ENCODE measurements at regions not wholly inside any gene's neighbourhood (a gene's known extent, or its start where the extent isn't known, plus 50 kb on each side); places are given as distances from the start of the nearest gene placed in this dataset.
"Not testable (repeated sequence)": the region's sequence is repeated elsewhere in the genome, so short reads cannot be mapped to it uniquely, and the experiment has no call there.

- not testable (repeated sequence) for H3K27ac ChIP-seq; H3K9ac ChIP-seq (ENCODE audit: insufficient read length); H3K9me3 ChIP-seq (ENCODE audit: low read depth, low read length); H3K36me3 ChIP-seq (ENCODE audit: insufficient read depth, low read length); DNase-seq (ENCODE audit: low read depth, low spot score)
- TF ChIP-seq POLR2AphosphoS5 (IDR thresholded peaks at IDR 0.05; ENCODE audit: borderline replicate concordance, low read depth, low read length), result peak; percentile 27; the same call in 1 of the 2 replicates
- H3K4me3 ChIP-seq, result peak overlapping the region; percentile 69
Observed at GRCh38 chr2:156254637-156255067, 77.9 kb downstream of the NR4A2 start.

DNA sequence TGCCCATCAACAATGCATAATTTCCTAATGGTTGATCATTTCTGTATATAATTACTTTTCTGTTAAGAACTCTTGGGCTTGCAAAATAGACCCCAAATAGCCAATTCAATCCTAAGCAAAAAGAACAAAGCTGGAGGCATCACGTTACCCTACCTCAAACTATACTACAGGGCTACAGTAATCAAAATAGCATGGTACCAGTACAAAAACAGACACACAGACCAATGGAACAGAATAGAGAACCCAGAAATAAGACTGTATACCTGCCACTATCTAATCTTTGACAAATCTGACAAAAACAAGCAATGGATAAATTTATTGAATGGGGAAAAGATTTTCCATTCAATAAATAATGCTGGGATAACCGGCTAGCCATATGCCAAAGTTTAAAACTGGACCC is 78.8 kb downstream of the NR4A2 start:
- no peak for TF ChIP-seq EZH2 (IDR thresholded peaks at IDR 0.05)
- no peak for TF ChIP-seq FOXP2 (optimal IDR thresholded peaks at IDR 0.05; ENCODE audit: control extremely low read depth, extremely low read length, insufficient read depth)
- TF ChIP-seq POLR2AphosphoS5 (IDR thresholded peaks at IDR 0.05; ENCODE audit: borderline replicate concordance, low read depth, low read length), result no peak
- peak overlapping the region; percentile 69 for H3K4me3 ChIP-seq

GRCh38 chr2:156242874-156243273 is 89.6 kb downstream of the NR4A2 start:
- Histone ChIP-seq H3K4me3 (no peak overlapping the region), H3K36me3 (ENCODE audit: insufficient read depth, low read length) (no peaks in the 10 kb centered on the region), H3K27ac (no peak overlapping the region), H3K9ac (ENCODE audit: insufficient read length) (no peak overlapping the region), H3K9me3 (ENCODE audit: low read depth, low read length) (no peaks in the 10 kb centered on the region)
- DNase-seq (ENCODE audit: low read depth, low spot score), result no peak
- no peak for TF ChIP-seq POLR2AphosphoS5 (IDR thresholded peaks at IDR 0.05; ENCODE audit: borderline replicate concordance, low read depth, low read length)
- no peak for TF ChIP-seq FOXP2 (optimal IDR thresholded peaks at IDR 0.05; ENCODE audit: control extremely low read depth, extremely low read length, insufficient read depth)
- no peak for TF ChIP-seq EZH2 (IDR thresholded peaks at IDR 0.05)

More for the DNA sequence above, 78.8 kb downstream of the NR4A2 start:
- H3K27ac ChIP-seq, result no peak overlapping the region
- 0 out of 2 replicates have a peak, but pooled peaks cover 4% of the 10 kb centered on the region for H3K9me3 ChIP-seq (ENCODE audit: low read depth, low read length)
- no peaks in the 10 kb centered on the region for H3K36me3 ChIP-seq (ENCODE audit: insufficient read depth, low read length)
- no peak for DNase-seq (ENCODE audit: low read depth, low spot score)
- no peak overlapping the region for H3K9ac ChIP-seq (ENCODE audit: insufficient read length)

GRCh38 chr2:156237558-156237957 is 95.0 kb downstream of the NR4A2 start:
- DNase-seq (ENCODE audit: low read depth, low spot score), result no peak
- H3K9me3 ChIP-seq (ENCODE audit: low read depth, low read length), result peaks cover 4% of the 10 kb centered on the region; the same call in 1 of the 2 replicates
- no peak overlapping the region for H3K4me3 ChIP-seq
- no peak overlapping the region for H3K9ac ChIP-seq (ENCODE audit: insufficient read length)
- TF ChIP-seq POLR2AphosphoS5 (IDR thresholded peaks at IDR 0.05; ENCODE audit: borderline replicate concordance, low read depth, low read length) (no peak), EZH2 (IDR thresholded peaks at IDR 0.05) (no peak)
- no peaks in the 10 kb centered on the region for H3K36me3 ChIP-seq (ENCODE audit: insufficient read depth, low read length)
- H3K27ac ChIP-seq, result no peak overlapping the region

GRCh38 chr2:156229724-156230362 is 102.7 kb downstream of the NR4A2 start:
- H3K36me3 ChIP-seq (ENCODE audit: insufficient read depth, low read length), result no peaks in the 10 kb centered on the region
- H3K4me3 ChIP-seq, result peak overlapping the region; percentile 47
- peak; percentile 78 for DNase-seq (ENCODE audit: low read depth, low spot score)
- no peaks in the 10 kb centered on the region for H3K9me3 ChIP-seq (ENCODE audit: low read depth, low read length)
- peak; percentile 29; the same call in 1 of the 2 replicates for TF ChIP-seq POLR2AphosphoS5 (IDR thresholded peaks at IDR 0.05; ENCODE audit: borderline replicate concordance, low read depth, low read length)
- TF ChIP-seq EZH2 (IDR thresholded peaks at IDR 0.05), result no peak
- H3K27ac ChIP-seq, result peak overlapping the region; percentile 75; the same call in 1 of the 2 replicates
- H3K9ac ChIP-seq (ENCODE audit: insufficient read length), result no peak overlapping the region

DNA sequence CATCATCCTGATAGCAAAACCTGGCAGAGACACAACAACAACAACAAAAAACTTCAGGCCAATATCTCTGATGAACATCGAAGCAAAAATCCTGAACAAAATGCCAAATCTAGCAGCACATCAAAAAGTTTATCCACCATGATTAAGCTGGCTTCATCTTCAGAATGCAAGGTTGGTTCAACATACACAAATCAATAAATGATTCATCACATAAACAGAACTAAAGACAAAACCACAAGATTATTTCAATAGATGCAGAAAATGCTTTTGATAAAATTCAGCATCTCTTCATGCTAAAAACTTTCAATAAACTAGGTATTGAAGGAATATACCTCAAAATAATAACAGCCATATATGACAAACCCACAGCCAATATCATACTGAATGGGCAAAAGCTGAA is 109.2 kb downstream of the NR4A2 start:
- not testable (repeated sequence) for H3K9me3 ChIP-seq (ENCODE audit: low read depth, low read length); DNase-seq (ENCODE audit: low read depth, low spot score); H3K36me3 ChIP-seq (ENCODE audit: insufficient read depth, low read length)

DNA sequence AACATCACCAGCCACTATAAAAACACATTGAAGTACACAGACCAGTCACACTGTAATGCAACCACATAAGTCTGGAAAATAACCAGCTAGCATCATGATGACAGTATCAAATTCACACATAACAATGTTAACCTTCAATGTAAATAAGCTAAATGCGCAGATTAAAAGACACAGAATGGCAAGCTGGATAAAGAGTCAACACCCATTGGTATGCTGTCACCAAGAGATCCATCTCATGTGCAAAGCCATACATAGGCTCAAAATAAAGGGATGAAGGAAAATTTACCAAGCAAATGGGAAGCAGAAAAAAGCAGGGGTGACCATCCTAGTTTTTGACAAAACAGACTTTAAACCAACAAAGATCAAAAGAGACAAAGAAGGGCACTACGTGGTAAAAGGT is 110.8 kb downstream of the NR4A2 start:
- DNase-seq (ENCODE audit: low read depth, low spot score), result no peak
- Histone ChIP-seq H3K9me3 (ENCODE audit: low read depth, low read length) (no peaks in the 10 kb centered on the region), H3K36me3 (ENCODE audit: insufficient read depth, low read length) (no peaks in the 10 kb centered on the region), H3K27ac (no peak overlapping the region), H3K4me3 (no peak overlapping the region), H3K9ac (ENCODE audit: insufficient read length) (no peak overlapping the region)
- TF ChIP-seq POLR2AphosphoS5 (IDR thresholded peaks at IDR 0.05; ENCODE audit: borderline replicate concordance, low read depth, low read length), result no peak
- TF ChIP-seq FOXP2 (optimal IDR thresholded peaks at IDR 0.05; ENCODE audit: control extremely low read depth, extremely low read length, insufficient read depth), result no peak
- no peak for TF ChIP-seq EZH2 (IDR thresholded peaks at IDR 0.05)

More for the DNA sequence above, 109.2 kb downstream of the NR4A2 start:
- not testable (repeated sequence) for H3K9ac ChIP-seq (ENCODE audit: insufficient read length); H3K27ac ChIP-seq; H3K4me3 ChIP-seq

GRCh38 chr2:156219491-156220100 is 112.9 kb downstream of the NR4A2 start:
- H3K36me3 ChIP-seq (ENCODE audit: insufficient read depth, low read length), result no peaks in the 10 kb centered on the region
- no peak for TF ChIP-seq EZH2 (IDR thresholded peaks at IDR 0.05)
- TF ChIP-seq FOXP2 (optimal IDR thresholded peaks at IDR 0.05; ENCODE audit: control extremely low read depth, extremely low read length, insufficient read depth), result no peak
- TF ChIP-seq POLR2AphosphoS5 (IDR thresholded peaks at IDR 0.05; ENCODE audit: borderline replicate concordance, low read depth, low read length), result no peak
- DNase-seq (ENCODE audit: low read depth, low spot score), result no peak
- no peak overlapping the region for H3K4me3 ChIP-seq
- H3K9ac ChIP-seq (ENCODE audit: insufficient read length), result no peak overlapping the region
- no peak overlapping the region for H3K27ac ChIP-seq
- no peaks in the 10 kb centered on the region for H3K9me3 ChIP-seq (ENCODE audit: low read depth, low read length)

DNA sequence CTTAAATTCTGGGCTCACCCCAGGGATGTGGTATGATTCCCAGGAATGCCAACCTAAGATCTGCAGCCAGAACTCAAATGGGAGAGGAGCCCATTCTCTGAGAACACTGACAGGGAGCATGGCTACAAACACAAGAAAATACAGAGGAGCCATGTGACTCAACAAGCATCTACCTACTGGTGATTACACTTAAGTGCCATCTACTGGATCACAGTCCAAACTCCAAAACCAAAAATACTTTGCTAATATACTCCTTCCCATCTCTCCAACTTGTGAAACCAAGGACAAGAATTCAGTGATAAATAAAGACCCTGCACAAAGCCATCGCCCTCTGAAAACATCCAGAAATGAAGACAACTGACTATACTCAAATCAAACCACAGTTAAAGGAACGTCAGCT is 116.9 kb downstream of the NR4A2 start:
- H3K36me3 ChIP-seq (ENCODE audit: insufficient read depth, low read length), result no peaks in the 10 kb centered on the region
- no peak overlapping the region for H3K4me3 ChIP-seq
- no peak overlapping the region for H3K27ac ChIP-seq
- no peak for DNase-seq (ENCODE audit: low read depth, low spot score)
- no peaks in the 10 kb centered on the region for H3K9me3 ChIP-seq (ENCODE audit: low read depth, low read length)
- no peak for TF ChIP-seq EZH2 (IDR thresholded peaks at IDR 0.05)
- TF ChIP-seq FOXP2 (optimal IDR thresholded peaks at IDR 0.05; ENCODE audit: control extremely low read depth, extremely low read length, insufficient read depth), result no peak
- TF ChIP-seq POLR2AphosphoS5 (IDR thresholded peaks at IDR 0.05; ENCODE audit: borderline replicate concordance, low read depth, low read length), result no peak
- H3K9ac ChIP-seq (ENCODE audit: insufficient read length), result no peak overlapping the region
